GM12878 (cell line): ENCODE measurements at regions not wholly inside any gene's neighbourhood (a gene's known extent, or its start where the extent isn't known, plus 50 kb on each side); places are given as distances from the start of the nearest gene placed in this dataset.

Experiments
- NR2C2 ChIP-seq: IDR thresholded peaks from 2 replicates; pipeline ENCODE4 v1.6.1; 2011; ENCODE audit warnings: borderline replicate concordance, low read depth; ENCODE audit not compliant: control insufficient read depth, insufficient read length
- ZBED1 ChIP-seq: IDR thresholded peaks from 2 replicates; pipeline ENCODE4 v1.6.1; 2016; ENCODE audit warnings: borderline replicate concordance

GRCh38 chr3:56879436-56880215 is 77.9 kb upstream of the ARHGEF3 start:
- TF ChIP-seq NR2C2: no peak
- TF ChIP-seq ZBED1: no peak
